Stimulated activated CD8-positive, alpha-beta memory T cell treated with anti-CD3 and anti-CD28 coated beads, Interleukin-7, amount 100 ng/mL, for 48 hours (primary cell): ENCODE measurements at regions not wholly inside any gene's neighbourhood (a gene's known extent, or its start where the extent isn't known, plus 50 kb on each side); places are given as distances from the start of the nearest gene placed in this dataset.

Experiments used
- DNase-seq, 2 donors: peaks; one replicate each; pipeline ENCODE4 v3.0.0-alpha.2; 2020; ENCODE audit warnings: low read depth in 1 of 2; ENCODE audit errors: extremely low read depth in 1 of 2

DNA sequence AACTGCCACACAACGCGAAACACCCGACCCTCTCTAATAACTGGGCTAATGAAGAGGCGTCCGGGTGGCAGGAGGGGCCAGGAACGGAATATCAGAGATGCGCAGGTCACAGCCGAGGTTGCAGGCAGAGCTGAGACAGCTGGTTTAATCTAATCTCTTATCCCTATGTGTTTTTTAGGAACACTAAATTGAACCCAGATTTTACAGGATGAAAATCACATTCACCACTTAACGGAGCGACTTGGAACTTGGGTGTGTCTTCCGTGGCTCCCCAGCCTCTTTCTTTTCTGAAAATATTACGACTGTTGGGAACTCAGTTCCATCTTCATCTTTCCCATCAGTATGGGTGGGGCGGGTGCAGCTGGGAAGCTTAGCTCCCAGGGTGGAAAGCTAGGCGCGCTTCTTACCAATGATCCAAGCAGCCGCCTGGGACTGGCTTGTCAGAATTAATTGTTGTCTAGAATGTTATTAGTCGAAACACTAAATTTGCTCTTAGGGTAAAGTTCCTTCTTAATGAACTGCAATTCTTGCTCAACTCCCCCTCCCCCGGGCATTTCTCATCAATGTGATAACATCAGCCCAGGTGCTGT, 92.5 kb downstream of the IRX2 start:
- DNase-seq, result no peak

DNA sequence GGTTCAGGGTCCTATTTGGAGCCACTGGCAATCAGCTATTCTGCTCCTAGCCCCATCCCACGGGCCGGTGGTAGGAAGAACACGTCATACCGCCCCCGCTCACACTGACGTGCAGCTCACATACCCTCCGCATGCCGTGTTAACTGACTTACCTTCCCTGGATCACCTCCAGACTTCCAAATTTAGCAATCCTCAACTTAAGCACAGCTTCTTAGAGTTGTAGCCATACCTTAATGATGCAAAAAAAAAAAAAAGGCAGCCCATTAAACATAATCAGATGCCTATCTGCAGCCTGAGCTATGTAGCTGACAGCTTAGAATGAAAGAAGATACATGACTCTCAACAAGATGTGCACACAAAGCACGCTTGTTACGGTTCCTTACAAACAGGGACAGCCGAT, 93.0 kb downstream of the IRX2 start:
- DNase-seq, result no peak

DNA sequence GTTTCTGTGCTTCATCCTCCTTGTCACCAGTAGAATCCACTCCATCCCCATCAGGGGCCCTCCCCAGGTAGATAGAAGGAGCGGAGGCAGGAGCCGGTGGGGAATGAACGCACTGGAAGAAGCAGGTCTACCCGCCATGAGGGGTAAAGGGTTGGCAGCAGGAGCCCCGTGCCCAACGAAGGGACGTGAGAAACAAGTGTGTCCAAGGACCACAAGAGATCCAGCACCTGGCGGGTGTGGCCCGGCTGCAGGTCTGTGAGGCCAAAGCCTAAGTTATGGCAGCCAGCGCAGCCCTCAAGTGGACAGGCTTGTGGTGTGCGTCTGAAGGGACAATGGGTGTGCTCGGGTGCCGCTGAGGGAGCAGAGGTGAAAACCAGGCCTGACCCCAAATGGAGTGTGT, 94.3 kb downstream of the IRX2 start:
- no peak for DNase-seq

DNA sequence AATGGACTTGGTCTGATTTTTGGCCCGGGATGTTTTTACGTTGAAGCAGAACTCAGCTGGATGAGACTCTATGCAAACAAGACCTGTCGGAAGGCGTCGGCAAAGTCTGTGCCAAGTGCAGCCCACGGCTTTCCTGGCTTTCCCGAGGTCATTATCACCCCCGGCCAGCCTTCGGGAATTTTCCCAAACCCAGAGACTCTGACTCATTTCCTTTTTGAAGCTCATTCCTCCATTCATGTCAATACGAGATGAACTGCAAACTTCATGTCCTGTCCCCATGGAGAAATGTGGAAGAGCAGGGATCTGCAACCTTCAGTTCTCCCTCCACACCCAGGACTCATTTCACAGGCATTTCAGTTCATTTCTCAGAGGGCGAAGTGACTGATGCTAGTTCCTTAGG, 95.3 kb downstream of the IRX2 start:
- no peak for DNase-seq

DNA sequence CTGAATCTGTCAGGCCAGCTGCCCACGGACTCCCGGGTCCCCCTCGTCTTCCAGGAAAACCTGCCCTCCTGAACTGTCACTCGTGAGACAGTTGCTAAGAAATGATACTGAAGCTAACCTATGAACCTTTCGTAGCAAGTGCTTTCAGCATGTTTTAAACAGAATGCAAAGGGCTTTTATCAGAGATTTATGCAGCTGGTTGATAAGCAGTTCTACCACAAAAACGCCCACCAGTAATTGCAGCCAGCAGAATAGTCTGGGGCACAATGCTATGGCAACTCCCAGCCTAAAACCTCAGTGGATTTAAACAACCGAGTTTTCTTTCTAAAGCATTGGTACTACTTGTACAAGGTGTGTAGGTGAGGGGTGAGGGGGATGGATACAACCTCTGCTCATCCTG, 97.5 kb downstream of the IRX2 start:
- no peak for DNase-seq

DNA sequence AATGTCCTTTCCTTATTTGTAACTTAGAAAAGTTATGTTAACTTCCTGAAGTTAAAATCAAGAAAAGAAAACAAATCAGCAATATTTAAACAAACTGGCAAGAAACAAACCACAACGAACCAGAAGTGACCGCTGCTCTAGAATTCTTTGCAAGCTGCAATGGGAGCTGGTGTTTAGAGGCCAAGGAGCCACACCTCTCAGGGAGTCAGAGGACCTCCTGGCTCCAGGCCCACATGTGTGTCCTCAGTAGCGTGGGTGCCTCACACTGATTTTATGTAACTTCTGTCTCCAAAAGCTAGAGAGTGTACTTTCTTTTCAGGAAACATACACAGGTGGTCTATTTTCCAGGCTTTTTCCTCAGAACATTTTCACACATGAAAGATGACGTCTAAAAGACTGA, 100.4 kb downstream of the IRX2 start:
- no peak for DNase-seq

DNA sequence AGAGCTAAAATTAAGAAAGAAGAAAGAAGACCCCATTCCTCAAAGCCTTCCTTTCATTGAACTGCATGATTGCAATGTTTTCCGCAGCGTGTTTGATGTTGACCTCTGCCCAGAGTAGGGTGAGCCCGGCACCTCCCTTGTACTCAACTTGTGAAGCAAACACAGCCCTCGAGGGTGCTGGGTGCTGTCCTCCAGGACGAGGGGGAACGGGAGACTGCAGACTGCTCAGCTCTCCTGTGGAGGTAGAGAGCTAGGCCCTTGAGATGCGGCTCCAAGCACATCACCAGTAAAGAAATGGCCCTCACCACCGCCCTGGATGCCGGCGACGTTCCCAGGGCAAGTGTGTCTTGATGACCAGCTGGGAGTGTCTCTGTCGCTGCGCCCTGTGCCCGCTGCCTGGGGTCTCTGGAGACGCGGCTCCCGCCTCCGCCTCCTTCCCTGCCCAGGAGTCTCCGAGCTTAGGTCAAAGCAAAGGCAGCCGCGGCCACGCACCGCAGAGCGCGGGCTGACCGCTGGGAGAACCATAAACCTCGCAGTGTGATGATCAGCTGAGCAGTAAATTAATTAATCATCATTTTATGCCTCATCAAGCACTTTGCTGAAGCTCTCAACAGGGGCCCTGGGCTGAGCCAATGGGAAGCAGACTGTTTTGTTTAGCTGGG, 108.7 kb downstream of the IRX2 start:
- DNase-seq, result no peak

DNA sequence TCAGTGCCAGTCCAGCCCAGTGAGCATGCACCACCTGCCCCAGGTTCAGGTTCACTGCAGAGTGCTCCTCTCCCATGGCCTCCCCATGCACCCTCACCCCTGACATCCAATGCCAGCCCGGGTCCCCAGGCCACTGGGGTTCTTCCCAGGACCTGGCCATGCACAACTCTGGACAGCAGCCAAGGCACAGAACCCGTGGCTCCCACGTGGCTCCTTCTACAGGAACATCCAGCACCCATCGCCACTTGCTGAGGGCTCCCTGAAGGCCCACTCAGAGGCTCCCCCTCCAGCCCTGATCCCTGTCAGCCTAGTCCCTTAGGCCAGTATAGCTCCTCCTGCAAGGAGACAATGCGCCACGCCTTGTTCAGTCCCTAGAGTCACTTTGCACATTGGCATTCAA, 110.8 kb downstream of the IRX2 start:
- no peak for DNase-seq

DNA sequence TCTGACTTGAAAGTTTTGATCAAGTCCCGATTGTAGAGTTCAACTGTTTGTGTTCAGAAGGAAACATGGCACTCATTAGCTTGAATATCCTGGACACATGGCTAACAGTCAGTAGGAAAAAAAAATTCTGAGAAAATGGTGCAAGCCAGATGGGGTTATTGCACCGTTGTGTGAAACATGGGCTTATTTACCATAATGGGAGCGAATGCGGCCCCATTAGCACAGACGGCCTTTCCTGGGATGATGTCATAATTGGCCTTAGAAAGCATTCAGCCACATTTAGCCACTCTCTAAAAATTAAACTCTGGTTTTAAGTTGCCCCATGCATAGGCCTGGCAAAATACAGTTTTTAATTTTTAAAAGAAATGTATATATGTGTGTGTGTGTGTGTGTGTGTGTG, 112.1 kb downstream of the IRX2 start:
- DNase-seq, result no peak

DNA sequence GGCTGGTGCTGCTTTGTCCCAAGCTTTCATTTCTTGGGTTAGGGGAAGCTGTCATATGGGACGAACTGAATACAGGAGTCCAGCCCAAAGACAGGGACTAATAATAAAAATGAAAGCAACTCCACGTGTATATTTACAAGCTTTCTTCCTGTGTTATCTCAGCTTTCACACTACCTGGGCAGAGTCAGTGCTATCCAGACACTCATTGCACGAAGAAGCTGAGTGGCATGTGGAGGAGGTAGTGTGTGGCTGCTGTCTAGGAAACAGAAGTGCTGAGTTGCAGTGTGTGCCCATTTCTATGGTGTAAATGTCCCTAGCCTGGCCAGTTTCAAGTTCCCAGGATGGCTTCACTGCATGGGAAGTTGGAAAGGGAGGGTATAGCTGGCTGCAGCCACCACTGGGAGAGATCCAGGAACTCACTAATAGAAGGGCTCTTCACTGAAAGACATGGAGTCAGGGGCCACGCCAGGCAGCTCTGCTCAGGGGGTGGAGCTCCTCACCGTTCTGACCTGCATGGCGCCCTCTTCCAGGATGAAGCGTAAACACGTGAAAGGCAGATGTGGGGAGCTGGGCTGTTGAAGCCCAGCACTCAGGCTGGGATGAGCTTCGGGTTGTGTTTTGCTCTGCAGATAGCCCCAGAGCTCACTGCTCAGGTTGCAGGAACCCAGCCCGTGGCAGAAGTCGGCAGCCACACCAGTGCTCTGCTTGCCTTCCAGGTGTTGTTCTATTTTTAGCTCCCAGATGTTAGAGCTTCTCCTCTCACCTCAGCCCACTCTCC, 116.9 kb downstream of the IRX2 start:
- DNase-seq, result no peak

DNA sequence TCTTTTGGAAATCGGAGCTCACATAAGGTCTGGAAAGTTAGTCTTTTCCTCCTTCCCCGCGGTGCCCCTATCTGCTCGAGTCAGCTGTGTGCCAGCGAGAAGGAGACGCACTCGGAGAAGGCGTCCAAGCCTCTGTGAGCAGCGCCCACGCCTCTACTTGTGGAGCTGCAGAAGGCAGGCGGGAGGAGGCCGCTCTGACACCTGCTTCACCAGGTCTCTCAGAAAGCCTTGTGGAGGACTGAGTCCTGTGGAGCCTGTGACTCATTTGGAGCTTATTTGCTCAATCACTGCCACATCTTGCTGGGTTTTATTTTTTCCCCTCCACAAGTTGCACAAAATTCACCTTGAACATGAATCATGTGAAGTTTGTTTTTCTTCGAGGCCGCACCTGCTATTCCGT, 117.5 kb downstream of the IRX2 start:
- DNase-seq, result no peak

DNA sequence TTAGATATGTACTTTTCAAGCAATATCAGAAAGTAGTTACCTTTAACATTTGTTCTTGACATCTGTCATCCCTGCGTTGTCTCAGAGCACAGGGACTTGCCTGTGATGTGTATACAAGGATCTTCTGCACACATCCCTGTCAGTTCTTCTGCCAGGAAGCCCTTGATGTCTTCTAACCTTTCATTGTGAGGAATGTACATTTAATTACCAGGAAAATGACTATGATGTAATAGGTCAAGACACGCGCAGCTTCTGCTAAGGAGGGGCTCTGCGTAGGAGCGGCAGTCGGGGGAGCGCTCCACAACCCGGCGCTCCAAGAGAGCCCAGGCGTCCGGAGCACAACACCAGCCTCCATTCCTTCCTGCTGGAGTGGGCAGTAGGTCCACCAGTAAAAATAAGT, 119.7 kb downstream of the IRX2 start:
- no peak for DNase-seq

DNA sequence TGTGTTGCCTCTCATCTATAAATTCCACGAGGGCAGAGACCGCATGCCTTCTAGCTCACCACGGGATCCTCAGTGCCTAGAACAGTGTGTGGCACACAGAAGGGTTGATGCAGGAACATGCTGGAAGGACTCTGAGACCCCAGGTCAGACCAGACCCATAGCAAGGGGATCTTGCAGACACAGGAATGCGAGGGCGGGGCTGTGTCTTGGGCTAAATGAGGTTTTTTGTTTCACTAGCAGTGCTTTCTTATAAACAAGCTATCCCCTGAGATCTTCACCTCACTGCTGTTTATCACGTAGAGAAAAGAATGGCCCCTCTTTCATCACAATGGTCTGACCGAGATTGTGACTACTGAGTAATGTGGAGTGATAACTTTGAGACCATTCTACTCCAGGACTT, 122.4 kb downstream of the IRX2 start:
- DNase-seq, result no peak

DNA sequence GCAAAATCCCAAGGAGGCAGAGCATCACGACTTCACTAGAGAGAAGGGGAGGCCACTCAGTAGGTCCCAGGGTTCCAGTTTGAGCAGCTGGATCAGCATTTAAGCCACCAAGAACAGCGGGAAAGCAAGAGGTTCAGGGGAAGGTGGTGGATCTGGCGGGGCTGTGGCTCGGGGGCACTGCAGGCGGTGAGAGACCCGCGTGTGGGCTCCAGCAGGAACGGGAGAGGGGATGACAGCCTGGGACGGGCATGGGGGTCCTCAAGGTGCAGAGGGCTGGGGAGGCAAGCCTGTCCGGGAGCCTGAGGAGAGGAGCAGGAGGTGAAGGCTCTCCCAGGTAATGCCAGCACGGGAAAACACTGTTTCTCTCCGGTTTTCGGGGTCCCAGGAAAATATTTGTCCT, 123.6 kb downstream of the IRX2 start:
- no peak for DNase-seq

DNA sequence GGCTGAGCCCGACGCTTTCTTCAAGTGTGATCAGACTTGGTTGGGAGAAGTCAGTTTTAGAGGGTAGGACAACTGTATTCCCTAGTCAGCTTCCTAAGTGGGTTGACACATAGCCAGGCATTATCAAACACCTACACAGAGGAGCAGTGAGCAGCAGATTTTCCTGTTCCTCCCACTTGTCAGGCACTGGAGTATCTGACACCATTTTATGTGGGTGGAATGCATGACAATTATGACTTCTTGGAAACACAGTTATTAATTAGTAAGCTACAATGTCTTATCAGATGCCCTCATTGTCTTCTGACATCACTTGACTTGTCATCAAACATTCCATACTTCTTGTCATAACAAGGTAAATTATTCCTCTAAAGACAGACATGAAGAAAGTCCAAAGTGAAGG, 124.9 kb downstream of the IRX2 start:
- no peak for DNase-seq

DNA sequence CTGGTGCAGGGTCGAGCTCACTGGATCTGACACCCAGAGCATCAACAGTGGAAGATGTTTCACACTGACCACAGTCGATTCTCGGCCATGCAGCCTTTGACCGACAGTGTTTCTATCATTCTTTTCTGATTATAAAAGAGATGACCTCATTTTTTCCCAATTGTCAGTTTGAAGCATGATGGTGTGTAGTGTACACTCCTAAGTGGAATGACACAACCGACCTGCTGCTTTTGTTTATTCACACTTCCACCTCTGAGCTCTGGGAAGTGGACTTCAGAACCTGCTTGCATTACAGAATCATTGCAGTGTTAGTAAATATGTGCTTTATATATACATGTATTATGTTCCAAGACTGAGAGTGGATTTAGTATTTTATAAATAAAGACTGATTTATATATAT, 128.6 kb downstream of the IRX2 start:
- DNase-seq, result no peak

DNA sequence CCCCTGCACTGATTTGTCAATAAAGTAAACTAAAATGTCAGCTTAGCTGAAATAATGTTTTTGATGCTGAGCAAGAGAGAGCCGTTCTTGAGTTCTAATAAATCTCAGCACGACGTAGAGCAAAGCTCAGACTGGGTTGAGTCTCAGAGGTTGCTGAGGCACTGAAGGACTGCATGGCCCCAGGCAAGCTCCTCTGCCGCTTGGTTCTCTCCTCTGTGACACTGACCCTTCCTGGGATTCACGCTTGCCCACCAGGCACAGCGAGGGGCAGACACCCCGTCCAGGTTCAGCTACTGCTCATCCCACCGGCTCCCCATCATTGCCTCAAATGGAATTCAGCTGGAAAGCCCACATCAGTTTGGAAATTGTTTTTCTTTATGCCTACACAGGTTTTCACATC, 129.8 kb downstream of the IRX2 start:
- no peak for DNase-seq

DNA sequence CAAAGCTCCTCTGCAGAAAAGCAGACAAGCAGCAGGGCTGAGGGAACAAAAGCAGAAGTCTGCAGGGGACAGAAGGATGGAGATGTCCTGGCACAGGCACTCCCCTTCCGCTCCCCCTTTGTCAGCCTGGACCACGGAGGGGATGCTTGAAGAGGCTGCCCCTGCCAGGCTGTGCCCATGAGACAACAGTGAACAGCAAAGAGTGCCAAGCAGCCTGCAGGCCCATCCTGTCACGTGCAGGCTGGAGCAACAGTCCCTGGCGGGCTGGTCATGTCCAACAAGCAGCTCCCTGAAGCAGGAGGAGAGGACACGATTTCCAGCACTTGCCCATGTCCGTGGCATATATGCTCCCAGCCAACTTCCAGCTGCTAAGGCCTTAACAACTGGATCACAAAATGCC, 132.3 kb downstream of the IRX2 start:
- no peak for DNase-seq

DNA sequence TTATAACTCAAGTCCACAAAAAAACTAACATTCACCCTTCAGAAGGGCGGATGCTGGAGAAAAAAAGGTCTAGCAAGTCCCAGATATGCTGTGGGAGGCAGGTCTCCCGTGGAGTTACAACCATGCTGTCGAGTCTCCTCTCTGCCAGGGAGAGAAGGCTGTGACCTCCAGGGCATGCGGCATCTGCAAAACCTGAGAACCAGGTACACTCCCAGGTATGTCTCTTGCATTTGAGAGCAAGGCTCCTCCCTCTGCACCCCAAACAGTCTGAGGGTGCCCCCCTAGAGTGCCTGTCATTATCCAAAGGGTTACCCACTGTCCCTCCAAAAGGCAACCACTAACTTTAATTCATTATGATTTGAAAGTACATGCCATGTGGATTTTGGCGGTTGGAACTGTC, 134.0 kb downstream of the IRX2 start:
- no peak for DNase-seq

DNA sequence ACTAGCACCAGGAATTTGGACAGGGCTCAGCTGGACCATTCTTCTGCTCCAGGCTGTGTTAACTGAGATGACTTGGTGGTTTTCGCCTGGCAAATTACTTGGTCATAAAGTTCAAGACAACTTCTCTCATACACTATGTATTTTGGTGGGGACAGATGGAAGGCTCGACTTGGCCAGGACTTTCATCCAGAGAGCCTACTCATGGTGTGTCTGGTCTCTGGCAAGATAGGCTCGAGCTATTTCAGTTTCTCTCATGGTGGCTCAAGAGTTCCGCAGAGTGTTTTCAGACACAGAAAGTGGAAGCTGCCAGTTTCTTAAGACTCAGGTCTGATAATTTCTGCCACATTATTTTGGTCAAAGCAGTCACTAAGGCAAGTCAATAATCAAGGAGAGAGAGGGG, 135.6 kb downstream of the IRX2 start:
- DNase-seq, result no peak

DNA sequence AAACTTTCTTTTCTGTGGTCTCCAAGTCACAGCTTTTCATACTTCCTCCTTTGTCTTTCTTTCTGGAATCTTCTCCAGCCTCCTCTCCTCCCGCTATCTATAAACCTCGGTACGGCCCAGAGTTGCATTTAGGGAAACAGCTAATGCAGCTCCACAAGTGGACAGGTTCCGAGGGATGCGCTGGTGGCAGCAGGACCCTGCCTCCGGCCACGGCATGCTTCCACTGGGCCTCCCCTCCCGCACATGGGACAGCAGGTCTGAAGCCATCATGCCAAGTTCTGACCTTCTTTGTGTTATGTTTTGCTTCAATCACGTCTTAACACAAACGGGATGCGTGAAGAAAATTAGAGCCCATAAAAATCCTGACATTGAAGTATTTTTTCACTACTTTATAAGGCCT, 136.9 kb downstream of the IRX2 start:
- DNase-seq, result no peak

DNA sequence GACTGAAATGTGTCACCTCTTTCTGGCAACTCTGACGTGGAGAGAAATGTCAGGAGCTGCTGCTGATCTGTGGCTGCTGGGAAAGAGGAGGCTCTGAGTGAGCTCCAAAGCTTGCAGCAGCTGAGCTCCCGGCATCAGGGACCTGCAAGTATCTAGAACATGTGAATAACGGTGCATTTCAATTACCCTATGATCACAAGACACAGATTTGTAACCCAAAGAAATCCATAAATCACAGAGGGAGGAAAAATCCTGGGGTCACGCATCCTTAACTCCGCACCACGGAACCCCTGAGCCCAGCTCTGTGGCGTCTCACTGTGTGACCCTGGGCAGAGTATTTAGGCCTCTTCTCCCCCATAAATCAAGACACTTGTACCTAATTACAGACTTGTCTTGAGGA, 139.8 kb downstream of the IRX2 start:
- no peak for DNase-seq

DNA sequence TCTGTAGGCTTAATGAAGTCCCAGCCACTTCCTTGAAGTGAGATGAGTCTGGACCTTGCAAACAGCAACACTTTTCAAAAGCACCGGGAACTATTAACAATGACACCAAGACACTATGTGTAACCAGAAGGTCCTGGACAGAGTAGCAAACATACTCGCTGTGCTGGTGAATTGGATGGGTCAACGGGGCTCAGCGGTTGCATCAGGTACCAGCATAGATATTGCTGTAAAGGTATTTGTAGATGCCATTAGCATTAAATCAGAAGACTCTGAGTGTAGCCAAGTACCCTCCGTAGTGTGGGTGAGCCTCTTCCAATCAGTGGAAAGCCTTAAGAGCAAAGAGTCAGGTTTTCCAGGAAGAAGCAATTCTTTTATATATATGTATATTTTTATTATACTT, 140.5 kb downstream of the IRX2 start:
- DNase-seq, result no peak
